ENCODE measurements at regions not wholly inside any gene's neighbourhood (a gene's known extent, or its start where the extent isn't known, plus 50 kb on each side); places are given as distances from the start of the nearest gene placed in this dataset.

- no peaks in the 10 kb centered on the region for H3K36me3 ChIP-seq (ENCODE audit: low read depth)
- H3F3A ChIP-seq (ENCODE audit: insufficient read depth): no peaks in the 10 kb centered on the region
- no peak overlapping the region for H2AFZ ChIP-seq
- H3K9me3 ChIP-seq (ENCODE audit: low read depth): no peaks in the 10 kb centered on the region
- H3K27ac ChIP-seq: no peak overlapping the region
- H3K9ac ChIP-seq: no peak overlapping the region
- no peaks in the 10 kb centered on the region for H3K27me3 ChIP-seq (replicated peaks; ENCODE audit: insufficient read depth)
- H3K9me2 ChIP-seq (ENCODE audit: insufficient read depth): no peaks in the 10 kb centered on the region
- H3K4me2 ChIP-seq (ENCODE audit: unreplicated experiment): no peak overlapping the region
- DNase-seq: no peak
- WGBS, 2 experiments (ENCODE audit: low coverage in 1 of 2, low lambda C conversion rate in 2 of 2, missing lambda C conversion rate in 2 of 2): 30 to 38% methylated on average over 1 of the region's 1 CpG
- in situ Hi-C loops (cut with MboI): no loop called here
- no peaks in the 10 kb centered on the region for H4K20me1 ChIP-seq (ENCODE audit: insufficient read depth)
- TF ChIP-seq EZH2 (IDR thresholded peaks at IDR 0.05; ENCODE audit: insufficient read depth, poor library complexity, severe bottlenecking) (no peak), EZH2phosphoT487 (IDR thresholded peaks at IDR 0.05; ENCODE audit: insufficient read depth, low read depth) (no peak)
- H3K79me2 ChIP-seq (ENCODE audit: insufficient read depth): no peaks in the 10 kb centered on the region
- H3K4me1 ChIP-seq (ENCODE audit: insufficient read depth): no peaks in the 10 kb centered on the region
- no peak overlapping the region for H3K4me3 ChIP-seq
These were observed 662.0 kb upstream of the CDH18 start for GRCh38 chr5:20649966-20650365.

- Histone ChIP-seq H3K4me2 (ENCODE audit: unreplicated experiment) (no peak overlapping the region), H2AFZ (no peak overlapping the region), H3K9me2 (ENCODE audit: insufficient read depth) (no peaks in the 10 kb centered on the region), H3K27ac (no peak overlapping the region), H3K9ac (no peak overlapping the region), H4K20me1 (ENCODE audit: insufficient read depth) (no peaks in the 10 kb centered on the region), H3K79me2 (ENCODE audit: insufficient read depth) (no peaks in the 10 kb centered on the region), H3K27me3 (replicated peaks; ENCODE audit: insufficient read depth) (no peaks in the 10 kb centered on the region), H3K4me3 (no peak overlapping the region), H3K9me3 (ENCODE audit: low read depth) (no peaks in the 10 kb centered on the region), H3K4me1 (ENCODE audit: insufficient read depth) (no peaks in the 10 kb centered on the region), H3F3A (ENCODE audit: insufficient read depth) (no peaks in the 10 kb centered on the region), H3K36me3 (ENCODE audit: low read depth) (no peaks in the 10 kb centered on the region)
- no peak for DNase-seq
- in situ Hi-C loops (cut with MboI): no loop called here
- TF ChIP-seq EZH2phosphoT487 (IDR thresholded peaks at IDR 0.05; ENCODE audit: insufficient read depth, low read depth) (no peak), EZH2 (IDR thresholded peaks at IDR 0.05; ENCODE audit: insufficient read depth, poor library complexity, severe bottlenecking) (no peak)
These were observed 661.0 kb upstream of the CDH18 start for GRCh38 chr5:20648981-20649380.

- Histone ChIP-seq H3K27me3 (replicated peaks; ENCODE audit: insufficient read depth) (no peaks in the 10 kb centered on the region), H3K9ac (no peak overlapping the region), H3K4me3 (no peak overlapping the region), H2AFZ (no peak overlapping the region), H3K9me2 (ENCODE audit: insufficient read depth) (no peaks in the 10 kb centered on the region), H3K27ac (no peak overlapping the region), H3K4me1 (ENCODE audit: insufficient read depth) (no peaks in the 10 kb centered on the region), H3K36me3 (ENCODE audit: low read depth) (no peaks in the 10 kb centered on the region), H3F3A (ENCODE audit: insufficient read depth) (no peaks in the 10 kb centered on the region), H4K20me1 (ENCODE audit: insufficient read depth) (no peaks in the 10 kb centered on the region), H3K9me3 (ENCODE audit: low read depth) (no peaks in the 10 kb centered on the region), H3K79me2 (ENCODE audit: insufficient read depth) (no peaks in the 10 kb centered on the region), H3K4me2 (ENCODE audit: unreplicated experiment) (no peak overlapping the region)
- TF ChIP-seq EZH2 (IDR thresholded peaks at IDR 0.05; ENCODE audit: insufficient read depth, poor library complexity, severe bottlenecking) (no peak), EZH2phosphoT487 (IDR thresholded peaks at IDR 0.05; ENCODE audit: insufficient read depth, low read depth) (no peak)
- 23 to 33% methylated on average over 1 of the region's 1 CpG for WGBS, 2 experiments (ENCODE audit: low coverage in 1 of 2, low lambda C conversion rate in 2 of 2, missing lambda C conversion rate in 2 of 2)
- no peak for DNase-seq
- in situ Hi-C loops (cut with MboI): no loop called here
These were observed 648.7 kb upstream of the CDH18 start for GRCh38 chr5:20636686-20637085.

- no peaks in the 10 kb centered on the region for H3K36me3 ChIP-seq (ENCODE audit: low read depth)
- H3F3A ChIP-seq (ENCODE audit: insufficient read depth): no peaks in the 10 kb centered on the region
- H3K4me1 ChIP-seq (ENCODE audit: insufficient read depth): no peaks in the 10 kb centered on the region
- H3K27me3 ChIP-seq (replicated peaks; ENCODE audit: insufficient read depth): no peaks in the 10 kb centered on the region
- H4K20me1 ChIP-seq (ENCODE audit: insufficient read depth): no peaks in the 10 kb centered on the region
- no peak overlapping the region for H3K27ac ChIP-seq
- no peaks in the 10 kb centered on the region for H3K9me2 ChIP-seq (ENCODE audit: insufficient read depth)
- in situ Hi-C loops (cut with MboI): no loop called here
- no peak overlapping the region for H3K4me2 ChIP-seq (ENCODE audit: unreplicated experiment)
- no peak overlapping the region for H3K4me3 ChIP-seq
- TF ChIP-seq EZH2 (IDR thresholded peaks at IDR 0.05; ENCODE audit: insufficient read depth, poor library complexity, severe bottlenecking) (no peak), EZH2phosphoT487 (IDR thresholded peaks at IDR 0.05; ENCODE audit: insufficient read depth, low read depth) (no peak)
- 23 to 27% methylated on average over 3 of the region's 3 CpGs for WGBS, 2 experiments (ENCODE audit: low coverage in 1 of 2, low lambda C conversion rate in 2 of 2, missing lambda C conversion rate in 2 of 2)
- H3K9me3 ChIP-seq (ENCODE audit: low read depth): no peaks in the 10 kb centered on the region
- no peak for DNase-seq
- no peaks in the 10 kb centered on the region for H3K79me2 ChIP-seq (ENCODE audit: insufficient read depth)
- H3K9ac ChIP-seq: no peak overlapping the region
- no peak overlapping the region for H2AFZ ChIP-seq
These were observed 631.6 kb upstream of the CDH18 start for GRCh38 chr5:20619591-20619990.

- Histone ChIP-seq H3K36me3 (ENCODE audit: low read depth) (no peaks in the 10 kb centered on the region), H2AFZ (no peak overlapping the region), H3F3A (ENCODE audit: insufficient read depth) (no peaks in the 10 kb centered on the region), H3K9me3 (ENCODE audit: low read depth) (no peaks in the 10 kb centered on the region), H3K4me2 (ENCODE audit: unreplicated experiment) (no peak overlapping the region), H3K4me3 (no peak overlapping the region), H3K27me3 (replicated peaks; ENCODE audit: insufficient read depth) (no peaks in the 10 kb centered on the region), H3K4me1 (ENCODE audit: insufficient read depth) (no peaks in the 10 kb centered on the region), H3K27ac (no peak overlapping the region), H3K79me2 (ENCODE audit: insufficient read depth) (no peaks in the 10 kb centered on the region), H3K9me2 (ENCODE audit: insufficient read depth) (no peaks in the 10 kb centered on the region), H3K9ac (no peak overlapping the region), H4K20me1 (ENCODE audit: insufficient read depth) (no peaks in the 10 kb centered on the region)
- no peak for DNase-seq
- TF ChIP-seq EZH2 (IDR thresholded peaks at IDR 0.05; ENCODE audit: insufficient read depth, poor library complexity, severe bottlenecking) (no peak), EZH2phosphoT487 (IDR thresholded peaks at IDR 0.05; ENCODE audit: insufficient read depth, low read depth) (no peak)
- 10 to 15% methylated on average over 1 of the region's 1 CpG for WGBS, 2 experiments (ENCODE audit: low coverage in 1 of 2, low lambda C conversion rate in 2 of 2, missing lambda C conversion rate in 2 of 2)
- in situ Hi-C loops (cut with MboI): no loop called here
These were observed 630.3 kb upstream of the CDH18 start for GRCh38 chr5:20618340-20618739.
